GM10266 (cell line): ENCODE measurements at regions not wholly inside any gene's neighbourhood (a gene's known extent, or its start where the extent isn't known, plus 50 kb on each side); places are given as distances from the start of the nearest gene placed in this dataset.

Source experiments
- DNase-seq: peaks from one replicate; pipeline ENCODE4 v3.0.0; 2012; ENCODE audit errors: extremely low spot score
- CTCF ChIP-seq: IDR thresholded peaks from 2 replicates; pipeline ENCODE4 v1.5.1; 2012; ENCODE audit warnings: mild to moderate bottlenecking, low read depth; ENCODE audit not compliant: control insufficient read depth, insufficient read depth; ENCODE audit errors: missing control alignments

- no peak for TF ChIP-seq CTCF
- DNase-seq = no peak
Observed at GRCh38 chr14:53709381-53709780, 247.2 kb downstream of the BMP4 start.

GRCh38 chr14:53703457-53703856 is 253.2 kb downstream of the BMP4 start:
- no peak for TF ChIP-seq CTCF
- DNase-seq = no peak

- DNase-seq = peak; percentile 7
- no peak for TF ChIP-seq CTCF
Observed at GRCh38 chr14:53701108-53701875, 255.3 kb downstream of the BMP4 start.

- no peak for DNase-seq
- no peak for TF ChIP-seq CTCF
Observed at GRCh38 chr14:53696217-53696965, 260.2 kb downstream of the BMP4 start.

- DNase-seq = no peak
- TF ChIP-seq CTCF = no peak
Observed at GRCh38 chr14:53695692-53696214, 260.9 kb downstream of the BMP4 start.

GRCh38 chr14:53692885-53693284 is 263.7 kb downstream of the BMP4 start:
- TF ChIP-seq CTCF = no peak
- DNase-seq = no peak

- no peak for DNase-seq
- no peak for TF ChIP-seq CTCF
Observed at GRCh38 chr14:53692451-53692850, 264.2 kb downstream of the BMP4 start.
